ENCODE measurements at regions not wholly inside any gene's neighbourhood (a gene's known extent, or its start where the extent isn't known, plus 50 kb on each side); places are given as distances from the start of the nearest gene placed in this dataset.

DNA sequence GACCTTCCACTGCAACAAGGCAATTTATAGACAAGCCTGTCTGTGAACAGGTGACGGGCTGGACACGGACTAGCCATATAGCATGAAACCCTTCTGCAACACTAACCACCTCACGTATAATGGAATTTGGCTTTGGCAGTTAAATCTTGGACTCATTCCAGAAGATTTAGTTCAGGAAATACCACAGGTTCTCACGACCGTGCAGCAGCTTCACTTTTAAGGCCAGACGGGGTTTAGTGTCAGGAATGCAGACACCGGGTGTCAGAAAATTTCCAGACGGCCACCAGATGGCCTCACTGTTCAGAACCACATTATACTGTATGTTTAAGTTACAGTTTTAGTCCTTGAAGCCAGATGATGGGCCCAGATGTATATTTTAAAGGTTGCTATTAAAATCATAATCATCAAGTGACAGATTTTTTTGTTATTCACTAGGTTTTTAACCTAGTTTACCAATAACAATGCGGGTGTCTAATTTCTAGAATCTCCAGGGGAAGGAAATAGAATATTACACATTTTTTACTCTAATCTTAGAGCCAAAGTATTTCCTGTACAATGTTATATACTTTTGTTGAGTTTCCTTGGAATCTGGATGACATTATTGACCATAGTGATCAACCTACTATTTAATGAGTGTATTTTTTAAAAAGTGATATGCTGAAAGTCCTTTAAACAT is 90.5 kb upstream of the TMPO start:
- Histone ChIP-seq H3K27ac (no peak overlapping the region), H3K4me3 (no peak overlapping the region)

- no peak overlapping the region for H3K27ac ChIP-seq
- H3K4me3 ChIP-seq, result no peak overlapping the region
Observed at GRCh38 chr12:98425859-98426258, 89.5 kb upstream of the TMPO start.

- no peak overlapping the region for H3K27ac ChIP-seq
Observed at GRCh38 chr12:98431089-98431488, 84.3 kb upstream of the TMPO start.

DNA sequence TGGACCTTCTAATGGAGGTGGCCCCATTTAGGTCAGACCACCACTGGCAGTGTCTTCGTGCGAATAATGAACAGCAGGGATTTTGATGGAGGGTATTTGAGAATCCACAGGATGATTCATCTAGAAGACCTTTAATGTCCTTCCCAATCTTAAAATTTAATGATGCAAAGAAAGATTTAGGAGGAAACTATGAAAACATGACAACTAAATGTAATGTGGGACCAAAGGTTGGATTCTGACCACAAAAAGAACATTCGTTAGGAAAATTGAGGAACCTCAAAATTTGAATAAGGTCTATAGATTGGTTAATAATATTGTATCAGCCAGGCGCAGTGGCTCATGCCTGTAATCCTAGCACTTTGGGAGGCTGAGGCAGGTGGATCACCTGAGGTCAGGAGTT is 78.2 kb upstream of the TMPO start:
- H3K4me3 ChIP-seq, result no peak overlapping the region
- no peak overlapping the region for H3K27ac ChIP-seq

More at GRCh38 chr12:98431089-98431488, 84.3 kb upstream of the TMPO start:
- H3K4me3 ChIP-seq, result no peak overlapping the region

- no peak overlapping the region for H3K27ac ChIP-seq
Observed at GRCh38 chr12:98437806-98438595, 77.4 kb upstream of the TMPO start.

GRCh38 chr12:98438656-98439230 is 76.6 kb upstream of the TMPO start:
- no peak overlapping the region for H3K4me3 ChIP-seq
- peak overlapping the region in 8 of 21 experiments; percentile 16 to 65 (median 54) for H3K27ac ChIP-seq

More at GRCh38 chr12:98437806-98438595, 77.4 kb upstream of the TMPO start:
- no peak overlapping the region for H3K4me3 ChIP-seq

- Histone ChIP-seq H3K4me3 (no peak overlapping the region), H3K27ac (peak overlapping the region in 16 of 21 experiments; percentile 10 to 70 (median 56))
Observed at GRCh38 chr12:98439471-98439951, 75.9 kb upstream of the TMPO start.

- Histone ChIP-seq H3K4me3 (no peak overlapping the region), H3K27ac (peak overlapping the region in 12 of 21 experiments; percentile 28 to 70 (median 60))
Observed at GRCh38 chr12:98439981-98440581, 75.3 kb upstream of the TMPO start.

DNA sequence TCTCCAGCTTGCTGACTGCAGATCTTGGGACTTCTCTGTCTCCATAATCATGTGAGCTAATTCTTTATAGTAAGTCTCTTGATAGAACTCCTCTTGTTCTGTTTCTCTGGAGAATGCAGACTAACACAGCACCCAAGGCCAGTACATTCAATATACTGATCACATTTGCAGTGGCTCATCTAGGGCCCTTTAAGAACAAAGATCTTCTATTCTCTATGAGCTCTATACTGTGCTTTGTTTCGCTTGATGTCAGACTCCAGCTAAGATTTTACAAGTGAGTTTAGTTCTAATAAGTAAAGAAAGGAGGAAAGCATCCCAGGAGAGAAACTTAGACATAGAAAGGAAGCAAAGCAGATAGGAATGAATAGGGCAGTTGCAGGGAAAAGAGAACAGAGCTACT is 69.3 kb upstream of the TMPO start:
- peak overlapping the region in 2 of 21 experiments; percentile 10 to 30 for H3K27ac ChIP-seq
- H3K4me3 ChIP-seq, result no peak overlapping the region

DNA sequence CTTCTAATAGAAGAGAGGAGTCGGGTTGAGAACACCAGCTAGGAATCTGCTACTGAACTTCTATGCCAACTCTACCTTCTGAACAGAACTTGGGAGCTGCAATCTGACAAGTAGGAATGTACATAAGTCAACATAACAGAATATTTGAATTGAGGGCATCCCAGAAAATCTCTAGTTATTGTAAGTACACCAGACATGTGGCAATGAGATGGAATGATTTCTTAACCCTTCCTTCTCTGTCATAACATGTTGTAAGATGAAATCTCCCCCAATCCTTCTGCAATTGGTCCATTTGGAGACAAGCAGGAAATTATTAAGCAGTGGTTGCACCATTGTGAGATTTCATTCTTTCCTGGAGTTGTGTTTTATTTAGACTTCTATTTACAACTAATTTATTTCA is 68.7 kb upstream of the TMPO start:
- peak overlapping the region in 1 of 21 experiments; percentile 10 for H3K27ac ChIP-seq

GRCh38 chr12:98449584-98449983 is 65.8 kb upstream of the TMPO start:
- Histone ChIP-seq H3K4me3 (no peak overlapping the region), H3K27ac (no peak overlapping the region)

More for the DNA sequence above, 68.7 kb upstream of the TMPO start:
- no peak overlapping the region for H3K4me3 ChIP-seq

- no peak overlapping the region for H3K27ac ChIP-seq
- H3K4me3 ChIP-seq, result no peak overlapping the region
Observed at GRCh38 chr12:98453070-98453469, 62.3 kb upstream of the TMPO start.

GRCh38 chr12:98453492-98453891 is 61.9 kb upstream of the TMPO start:
- no peak overlapping the region for H3K27ac ChIP-seq
- H3K4me3 ChIP-seq, result no peak overlapping the region

- no peak overlapping the region for H3K4me3 ChIP-seq
Observed at GRCh38 chr12:98456041-98456440, 59.3 kb upstream of the TMPO start.

GRCh38 chr12:98456576-98457573 is 58.5 kb upstream of the TMPO start:
- peak overlapping the region; percentile 12 to 43 (median 29) for H3K4me3 ChIP-seq
- peak overlapping the region in 2 of 21 experiments; percentile 17 to 69 for H3K27ac ChIP-seq

More at GRCh38 chr12:98456041-98456440, 59.3 kb upstream of the TMPO start:
- H3K27ac ChIP-seq, result no peak overlapping the region

DNA sequence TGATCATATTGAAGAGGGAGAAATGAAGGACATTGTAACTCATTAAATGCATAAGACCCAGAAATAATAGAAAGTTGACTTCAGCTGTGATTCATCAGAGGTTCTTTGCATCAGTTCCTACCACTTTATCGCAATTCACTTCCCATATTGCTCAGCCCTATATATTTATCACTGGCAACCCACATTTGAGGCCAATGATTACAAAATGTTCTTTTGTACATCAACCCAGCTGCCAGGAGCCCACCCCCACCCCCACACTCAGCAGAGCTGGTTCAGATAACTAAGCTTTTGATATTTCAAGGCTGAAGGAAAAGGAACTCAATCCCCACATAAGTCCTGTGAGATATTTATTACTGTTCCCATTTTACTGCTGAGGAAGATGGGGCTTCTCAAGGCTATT is 51.2 kb upstream of the TMPO start:
- H3K4me3 ChIP-seq, result no peak overlapping the region
- no peak overlapping the region for H3K27ac ChIP-seq

DNA sequence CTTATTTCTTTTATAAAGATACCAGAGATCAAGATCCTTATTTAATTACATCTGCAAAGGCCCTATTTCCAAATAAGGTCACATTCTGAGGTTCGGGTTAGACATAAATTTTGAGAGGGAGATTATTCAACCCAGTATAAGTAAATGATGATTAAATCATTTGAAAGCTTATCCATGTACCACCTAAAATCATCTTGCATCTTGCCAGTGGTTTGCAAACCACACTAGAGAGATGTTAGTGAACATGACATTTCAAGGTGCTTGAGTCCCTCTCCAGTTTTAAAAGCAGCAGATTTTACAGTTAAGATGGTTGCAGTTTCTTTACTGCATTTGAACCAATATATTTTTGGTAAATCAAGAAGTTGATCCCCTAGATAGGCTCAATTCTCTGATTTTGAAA is 49.9 kb upstream of the TMPO start:
- Histone ChIP-seq H3K27ac (no peak overlapping the region), H3K4me3 (no peak overlapping the region)

Measured in skin epidermis (tissue), 12 donors.